ENCODE measurements at regions not wholly inside any gene's neighbourhood (a gene's known extent, or its start where the extent isn't known, plus 50 kb on each side); places are given as distances from the start of the nearest gene placed in this dataset.

- no peaks in the 10 kb centered on the region for H3K27me3 ChIP-seq
- intact Hi-C loops (cut with DNase I): no loop called here
- ATAC-seq (peak in 2 of 4 donors; percentile 47 to 55), FAIRE-seq (no peak), DNase-seq (no peak)
- no peak overlapping the region for H3K4me3 ChIP-seq
- no peaks in the 10 kb centered on the region for H3K4me1 ChIP-seq
- no peaks in the 10 kb centered on the region for H3K36me3 ChIP-seq
- WGBS, 2 donors: 77 to 84% methylated on average over 11 of the region's 11 CpGs
- no peak overlapping the region for H3K27ac ChIP-seq
- no peaks in the 10 kb centered on the region for H3K9me3 ChIP-seq
- TF ChIP-seq, protein P1, sequence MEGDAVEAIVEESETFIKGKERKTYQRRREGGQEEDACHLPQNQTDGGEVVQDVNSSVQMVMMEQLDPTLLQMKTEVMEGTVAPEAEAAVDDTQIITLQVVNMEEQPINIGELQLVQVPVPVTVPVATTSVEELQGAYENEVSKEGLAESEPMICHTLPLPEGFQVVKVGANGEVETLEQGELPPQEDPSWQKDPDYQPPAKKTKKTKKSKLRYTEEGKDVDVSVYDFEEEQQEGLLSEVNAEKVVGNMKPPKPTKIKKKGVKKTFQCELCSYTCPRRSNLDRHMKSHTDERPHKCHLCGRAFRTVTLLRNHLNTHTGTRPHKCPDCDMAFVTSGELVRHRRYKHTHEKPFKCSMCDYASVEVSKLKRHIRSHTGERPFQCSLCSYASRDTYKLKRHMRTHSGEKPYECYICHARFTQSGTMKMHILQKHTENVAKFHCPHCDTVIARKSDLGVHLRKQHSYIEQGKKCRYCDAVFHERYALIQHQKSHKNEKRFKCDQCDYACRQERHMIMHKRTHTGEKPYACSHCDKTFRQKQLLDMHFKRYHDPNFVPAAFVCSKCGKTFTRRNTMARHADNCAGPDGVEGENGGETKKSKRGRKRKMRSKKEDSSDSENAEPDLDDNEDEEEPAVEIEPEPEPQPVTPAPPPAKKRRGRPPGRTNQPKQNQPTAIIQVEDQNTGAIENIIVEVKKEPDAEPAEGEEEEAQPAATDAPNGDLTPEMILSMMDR (IDR thresholded peaks at IDR 0.05): no peak
Observed at GRCh38 chr10:6328699-6329423, 126.1 kb downstream of the PFKFB3 start.

- no peaks in the 10 kb centered on the region for H3K36me3 ChIP-seq
- TF ChIP-seq, protein P1 (IDR thresholded peaks at IDR 0.05): no peak
- H3K27me3 ChIP-seq: no peaks in the 10 kb centered on the region
- no peak for FAIRE-seq
- H3K4me1 ChIP-seq: no peaks in the 10 kb centered on the region
- H3K27ac ChIP-seq: no peak overlapping the region
- H3K4me3 ChIP-seq: no peak overlapping the region
- intact Hi-C loops (cut with DNase I): no loop called here
- 91% methylated on average over 4 of the region's 4 CpGs for WGBS, 2 donors
- no peaks in the 10 kb centered on the region for H3K9me3 ChIP-seq
- ATAC-seq: no peak
- no peak for DNase-seq
Observed at GRCh38 chr10:6333086-6333485, 130.4 kb downstream of the PFKFB3 start.

DNA sequence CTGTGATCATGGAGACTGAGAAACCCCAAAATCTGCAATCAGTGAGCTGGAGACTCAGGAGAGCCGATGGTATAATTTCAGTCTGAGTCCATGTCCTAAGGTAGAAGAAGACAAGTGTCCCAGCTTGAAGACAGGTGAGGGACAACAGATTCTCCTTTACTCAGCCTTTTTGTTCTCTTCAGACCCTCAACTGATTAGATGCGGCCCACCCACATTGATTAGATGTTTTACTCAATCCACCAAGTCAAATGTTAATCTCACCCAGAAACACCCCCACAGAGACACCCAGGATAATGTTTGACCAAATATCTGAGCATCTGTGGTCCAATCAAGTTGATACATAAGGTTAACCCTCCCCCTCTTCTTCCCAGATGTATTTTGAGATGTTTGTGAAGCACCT lies 131.2 kb downstream of the PFKFB3 start:
- intact Hi-C loops (cut with DNase I): no loop called here
- no peak overlapping the region for H3K4me3 ChIP-seq
- H3K27ac ChIP-seq: no peak overlapping the region
- TF ChIP-seq, protein P1 (IDR thresholded peaks at IDR 0.05): no peak
- H3K36me3 ChIP-seq: no peaks in the 10 kb centered on the region
- ATAC-seq: no peak
- H3K4me1 ChIP-seq: no peaks in the 10 kb centered on the region
- FAIRE-seq: no peak
- WGBS, 2 donors: 70 to 82% methylated on average over 2 of the region's 2 CpGs
- H3K9me3 ChIP-seq: no peaks in the 10 kb centered on the region
- no peaks in the 10 kb centered on the region for H3K27me3 ChIP-seq
- DNase-seq: no peak

- no peak for FAIRE-seq
- 89 to 92% methylated on average over 3 of the region's 3 CpGs for WGBS, 2 donors
- H3K27me3 ChIP-seq: no peaks in the 10 kb centered on the region
- no peak overlapping the region for H3K27ac ChIP-seq
- H3K4me1 ChIP-seq: no peaks in the 10 kb centered on the region
- TF ChIP-seq, protein P1 (IDR thresholded peaks at IDR 0.05): no peak
- no peak for ATAC-seq
- no peak for DNase-seq
- no peak overlapping the region for H3K4me3 ChIP-seq
- no peaks in the 10 kb centered on the region for H3K9me3 ChIP-seq
- no peaks in the 10 kb centered on the region for H3K36me3 ChIP-seq
- intact Hi-C loops (cut with DNase I): no loop called here
Observed at GRCh38 chr10:6336016-6336415, 133.3 kb downstream of the PFKFB3 start.

DNA sequence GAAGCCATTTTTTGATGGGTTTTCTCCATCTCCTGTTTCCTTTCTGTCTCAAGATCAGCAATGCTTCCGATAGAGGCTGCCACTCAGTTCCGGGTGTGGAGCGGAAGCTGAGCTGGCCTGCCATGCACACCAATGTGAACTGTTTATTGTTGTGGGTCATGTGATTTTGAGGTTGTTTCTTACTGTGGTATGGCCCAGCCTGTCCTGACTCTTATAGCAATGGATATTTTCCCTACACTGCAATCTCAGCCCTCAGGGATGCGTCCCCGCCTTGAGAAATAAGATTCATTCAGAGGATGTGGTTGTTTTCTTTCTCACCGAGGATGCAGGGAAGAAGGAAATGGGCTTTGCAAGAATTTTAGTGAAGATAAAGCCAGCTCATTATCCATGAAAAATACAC lies 134.7 kb downstream of the PFKFB3 start:
- WGBS, 2 donors: 82 to 84% methylated on average over 6 of the region's 6 CpGs
- no peak overlapping the region for H3K4me3 ChIP-seq
- no peaks in the 10 kb centered on the region for H3K4me1 ChIP-seq
- intact Hi-C loops (cut with DNase I): no loop called here
- H3K9me3 ChIP-seq: no peaks in the 10 kb centered on the region
- TF ChIP-seq, protein P1 (IDR thresholded peaks at IDR 0.05): no peak
- no peak overlapping the region for H3K27ac ChIP-seq
- no peaks in the 10 kb centered on the region for H3K36me3 ChIP-seq
- FAIRE-seq: no peak
- ATAC-seq: no peak
- no peaks in the 10 kb centered on the region for H3K27me3 ChIP-seq
- no peak for DNase-seq
